Keratinocyte (primary cell): ENCODE measurements at regions not wholly inside any gene's neighbourhood (a gene's known extent, or its start where the extent isn't known, plus 50 kb on each side); places are given as distances from the start of the nearest gene placed in this dataset.

Experiments
- EZH2 ChIP-seq: IDR thresholded peaks from one replicate; pipeline ENCODE4 v1.6.1; 2012; ENCODE audit warnings: inconsistent platforms, mild to moderate bottlenecking, low read length, moderate library complexity
- TF ChIP-seq, protein P1 (sequence below), 3 experiments: IDR thresholded peaks in 1 of 3; conservative IDR thresholded peaks in 1 of 3; optimal IDR thresholded peaks in 1 of 3; 2 replicates in 2 of 3; 3 replicates in 1 of 3; pipeline versions ENCODE3 to v1.5.1; 2011; ENCODE audit warnings: low read length in 3 of 3, mild to moderate bottlenecking in 3 of 3, moderate library complexity in 2 of 3, control low read depth in 1 of 3, inconsistent platforms in 1 of 3; ENCODE audit not compliant: insufficient read depth in 2 of 3; ENCODE audit errors: extremely low read depth in 1 of 3

DNA sequence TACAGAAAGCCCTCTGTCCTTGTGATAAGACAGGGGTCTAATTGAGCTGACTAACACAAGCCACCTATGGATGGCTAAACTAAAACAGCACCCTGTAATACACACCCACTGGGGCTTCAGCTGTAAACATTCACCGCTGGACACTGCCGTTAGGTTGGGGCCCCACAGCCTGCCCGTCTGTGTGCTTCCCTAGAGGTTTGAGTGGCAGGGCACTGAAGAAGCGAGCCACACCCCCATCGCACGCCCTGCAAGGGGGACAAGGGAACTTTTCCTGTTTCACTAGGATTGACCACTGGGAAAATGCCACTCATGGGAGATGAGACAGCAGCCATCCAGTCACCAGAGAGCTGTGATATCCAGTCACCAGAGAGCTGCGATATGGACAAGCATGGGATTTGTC is 335.7 kb upstream of the CFAP20DC start:
- TF ChIP-seq, protein P1, sequence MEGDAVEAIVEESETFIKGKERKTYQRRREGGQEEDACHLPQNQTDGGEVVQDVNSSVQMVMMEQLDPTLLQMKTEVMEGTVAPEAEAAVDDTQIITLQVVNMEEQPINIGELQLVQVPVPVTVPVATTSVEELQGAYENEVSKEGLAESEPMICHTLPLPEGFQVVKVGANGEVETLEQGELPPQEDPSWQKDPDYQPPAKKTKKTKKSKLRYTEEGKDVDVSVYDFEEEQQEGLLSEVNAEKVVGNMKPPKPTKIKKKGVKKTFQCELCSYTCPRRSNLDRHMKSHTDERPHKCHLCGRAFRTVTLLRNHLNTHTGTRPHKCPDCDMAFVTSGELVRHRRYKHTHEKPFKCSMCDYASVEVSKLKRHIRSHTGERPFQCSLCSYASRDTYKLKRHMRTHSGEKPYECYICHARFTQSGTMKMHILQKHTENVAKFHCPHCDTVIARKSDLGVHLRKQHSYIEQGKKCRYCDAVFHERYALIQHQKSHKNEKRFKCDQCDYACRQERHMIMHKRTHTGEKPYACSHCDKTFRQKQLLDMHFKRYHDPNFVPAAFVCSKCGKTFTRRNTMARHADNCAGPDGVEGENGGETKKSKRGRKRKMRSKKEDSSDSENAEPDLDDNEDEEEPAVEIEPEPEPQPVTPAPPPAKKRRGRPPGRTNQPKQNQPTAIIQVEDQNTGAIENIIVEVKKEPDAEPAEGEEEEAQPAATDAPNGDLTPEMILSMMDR (optimal IDR thresholded peaks at IDR 0.05 in 1 of 3, IDR thresholded peaks at IDR 0.05 in 1 of 3, conservative IDR thresholded peaks at IDR 0.05 in 1 of 3; ENCODE audit: extremely low read depth in 1 of 3, insufficient read depth in 2 of 3, low read length in 3 of 3) = no peak
- TF ChIP-seq EZH2 = no peak
